T-helper 2 cell treated with Interferon-gamma antibody and Interleukin-4, amounts not matched to agents 100 ng/mL and 5 ng/mL, for 36 hours (primary cell): ENCODE measurements at regions not wholly inside any gene's neighbourhood (a gene's known extent, or its start where the extent isn't known, plus 50 kb on each side); places are given as distances from the start of the nearest gene placed in this dataset.
"Not testable (repeated sequence)": the region's sequence is repeated elsewhere in the genome, so short reads cannot be mapped to it uniquely, and the experiment has no call there.

Source experiments
- intact Hi-C: fragments of 100-400 bp; cut with micrococcal nuclease; formaldehyde crosslinking; loops from one replicate; pipeline ENCODE4 v1.15.1; 2023

- intact Hi-C loops, result no loop called here
Measured at GRCh38 chr9:86997156-86997555, 49.9 kb upstream of the GAS1 start.

- intact Hi-C loops, result no loop called here
Measured at GRCh38 chr9:86997951-86998350, 50.6 kb upstream of the GAS1 start.

DNA sequence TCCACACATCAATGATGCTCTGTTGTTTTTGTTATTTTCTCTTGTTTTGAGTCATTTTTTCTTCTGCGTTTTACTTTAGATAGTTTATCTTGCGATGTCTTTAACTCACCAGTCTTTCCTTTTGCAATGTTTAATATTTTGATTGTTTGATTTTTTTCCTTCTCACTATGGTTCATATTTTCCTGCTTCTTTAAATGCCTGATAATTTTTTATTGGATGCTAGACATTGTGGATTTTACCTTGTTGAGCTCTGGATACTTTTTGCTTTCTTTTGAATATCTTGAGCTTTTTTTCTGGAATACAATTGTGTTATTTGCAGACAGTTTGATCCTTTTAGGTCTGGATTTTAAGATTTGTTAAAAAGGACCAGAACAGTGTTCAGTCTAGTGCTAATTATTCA, 55.2 kb upstream of the GAS1 start:
- intact Hi-C loops, result no loop called here

- intact Hi-C loops, result no loop called here
Measured at GRCh38 chr9:87004016-87004415, 56.7 kb upstream of the GAS1 start.

DNA sequence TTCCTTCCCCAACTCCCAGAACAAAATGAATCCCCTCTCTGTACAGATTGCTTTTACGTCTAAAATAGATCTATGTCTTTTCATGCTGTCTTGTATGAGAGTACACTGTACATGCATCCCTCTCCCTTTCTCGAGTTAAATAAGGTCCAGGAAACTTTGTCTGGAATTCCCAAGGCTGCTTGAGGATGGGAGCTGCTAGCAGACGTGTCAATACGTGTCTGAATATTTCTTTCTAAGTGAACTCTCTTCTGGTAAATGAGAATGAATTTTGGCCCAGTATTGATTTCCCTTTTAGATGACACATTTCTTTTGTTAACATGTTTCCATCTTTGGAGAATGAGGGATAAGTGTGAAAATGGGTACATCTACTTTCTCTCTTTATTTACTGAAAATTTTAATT, 59.6 kb upstream of the GAS1 start:
- intact Hi-C loops, result no loop called here

DNA sequence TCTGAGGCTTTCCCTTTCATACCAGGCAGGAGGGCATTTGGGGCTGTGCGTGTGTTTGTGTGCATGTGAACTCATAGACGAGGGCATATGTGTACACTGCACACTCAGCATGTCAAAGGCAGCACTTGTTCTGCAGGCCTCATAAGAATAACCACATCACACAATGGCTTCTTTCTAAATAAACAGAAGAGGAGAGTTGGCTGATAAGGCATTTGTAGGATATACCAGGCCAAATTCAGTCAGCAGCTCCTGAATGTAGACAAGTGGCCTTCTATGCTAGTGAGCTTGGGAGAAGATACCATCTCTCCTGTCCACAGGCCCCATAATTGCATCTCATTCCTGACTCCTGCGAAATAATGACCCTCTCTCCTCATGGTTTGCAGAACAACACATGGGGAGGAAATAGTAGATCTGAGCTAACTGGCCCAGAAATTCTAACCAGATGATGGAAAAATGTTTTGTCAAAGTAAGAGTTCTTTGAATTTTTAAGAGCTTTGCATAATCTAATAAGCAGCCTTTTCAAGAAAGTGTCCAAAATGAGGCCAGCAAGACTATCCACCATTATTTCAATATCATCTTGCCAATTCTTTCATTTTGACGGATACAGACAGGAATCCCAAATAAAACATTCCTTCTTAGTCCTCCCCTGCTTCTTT, 60.5 kb upstream of the GAS1 start:
- intact Hi-C loops, result no loop called here

DNA sequence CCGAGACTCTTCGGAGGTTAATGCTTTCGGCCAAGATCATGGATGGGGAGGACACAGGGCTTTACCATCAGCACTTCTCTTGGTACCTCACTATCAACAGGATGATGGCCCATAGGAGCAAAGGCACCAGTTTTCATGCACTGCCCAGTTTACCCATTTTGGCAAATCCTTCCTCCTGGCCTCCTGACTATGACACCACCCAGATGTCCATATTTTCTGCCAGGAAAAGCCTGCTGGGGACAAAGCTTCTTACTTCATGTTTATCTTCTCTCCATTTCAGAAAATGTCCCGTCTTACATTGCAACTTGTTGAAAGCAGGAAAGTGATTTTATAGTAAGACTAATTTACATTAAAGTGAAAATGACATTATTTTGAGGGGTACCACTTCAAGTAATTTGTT, 61.4 kb upstream of the GAS1 start:
- intact Hi-C loops, result no loop called here

DNA sequence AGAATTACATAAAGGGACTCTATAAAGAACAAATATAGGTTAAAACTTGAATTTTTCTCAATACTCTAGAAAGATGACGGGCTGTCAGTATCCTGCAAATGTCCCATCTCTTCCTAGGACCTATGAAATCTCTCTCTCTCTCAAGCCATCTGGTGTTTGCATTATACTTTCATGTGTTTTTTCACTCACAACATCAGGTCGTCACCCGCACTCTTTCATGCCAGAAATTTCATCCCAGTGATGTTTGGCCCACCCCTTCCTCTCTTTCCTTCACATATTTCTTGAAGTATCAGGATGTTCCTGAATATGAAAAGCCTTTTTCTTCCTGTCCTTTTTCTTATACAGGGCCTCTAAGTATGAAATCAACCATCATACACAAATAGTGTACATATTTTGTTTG, 63.3 kb upstream of the GAS1 start:
- intact Hi-C loops, result no loop called here

DNA sequence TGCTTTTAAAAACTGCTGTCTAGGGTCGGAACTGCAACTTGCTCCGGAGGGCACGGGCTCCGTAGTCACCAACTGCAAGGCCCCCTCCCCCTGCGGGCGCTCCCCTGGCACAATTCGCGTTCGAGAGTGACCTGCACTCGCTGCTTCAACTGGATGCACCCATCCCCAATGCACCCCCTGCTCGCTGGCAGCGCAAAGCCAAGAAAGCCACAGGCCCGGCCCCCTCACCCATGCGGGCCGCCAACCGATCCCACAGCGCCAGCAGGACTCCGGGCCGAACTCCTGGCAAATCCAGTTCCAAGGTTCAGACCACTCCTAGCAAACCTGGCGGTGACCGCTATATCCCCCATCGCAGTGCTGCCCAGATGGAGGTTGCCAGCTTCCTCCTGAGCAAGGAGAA, 64.2 kb upstream of the GAS1 start:
- intact Hi-C loops, result no loop called here

DNA sequence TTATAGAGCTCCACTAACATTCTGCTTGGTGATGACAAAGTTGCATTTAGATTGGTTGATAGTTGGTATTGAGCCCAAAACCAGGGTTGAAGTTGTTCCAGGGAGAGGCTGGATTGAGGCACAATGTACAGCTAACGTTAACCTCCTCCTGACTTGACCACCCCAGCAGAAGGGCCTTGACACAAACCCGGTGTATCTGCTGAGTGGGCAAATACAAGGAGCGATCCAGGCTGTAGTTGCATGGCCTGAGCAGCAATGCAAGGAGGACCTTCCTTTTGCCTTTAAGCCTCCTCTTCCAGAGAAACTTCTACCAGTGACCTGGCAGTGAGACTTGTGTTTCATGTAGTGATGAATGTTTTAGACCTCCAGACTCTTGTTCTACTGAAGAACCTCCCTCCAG, 66.2 kb upstream of the GAS1 start:
- intact Hi-C loops, result no loop called here

- intact Hi-C loops, result no loop called here
Measured at GRCh38 chr9:87014436-87014835, 67.1 kb upstream of the GAS1 start.

DNA sequence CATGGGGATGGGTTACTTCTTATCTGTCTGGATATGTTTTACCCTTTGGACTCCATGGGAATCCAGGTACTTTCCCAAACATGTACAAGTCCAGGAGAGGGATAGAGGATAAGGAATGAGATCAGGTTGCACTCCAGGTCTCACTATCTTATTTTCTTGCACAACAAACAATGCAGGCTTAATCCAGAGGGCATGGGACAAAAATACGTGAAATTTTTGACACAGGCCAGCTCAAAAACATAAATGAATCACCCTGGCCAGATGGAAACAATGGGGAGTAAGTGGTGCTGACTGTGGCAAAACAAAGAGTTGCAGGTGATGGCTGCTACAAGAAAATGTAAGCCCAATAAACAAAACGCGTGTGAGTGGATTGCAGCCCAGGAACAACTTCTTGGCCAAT, 69.4 kb upstream of the GAS1 start:
- intact Hi-C loops, result no loop called here

DNA sequence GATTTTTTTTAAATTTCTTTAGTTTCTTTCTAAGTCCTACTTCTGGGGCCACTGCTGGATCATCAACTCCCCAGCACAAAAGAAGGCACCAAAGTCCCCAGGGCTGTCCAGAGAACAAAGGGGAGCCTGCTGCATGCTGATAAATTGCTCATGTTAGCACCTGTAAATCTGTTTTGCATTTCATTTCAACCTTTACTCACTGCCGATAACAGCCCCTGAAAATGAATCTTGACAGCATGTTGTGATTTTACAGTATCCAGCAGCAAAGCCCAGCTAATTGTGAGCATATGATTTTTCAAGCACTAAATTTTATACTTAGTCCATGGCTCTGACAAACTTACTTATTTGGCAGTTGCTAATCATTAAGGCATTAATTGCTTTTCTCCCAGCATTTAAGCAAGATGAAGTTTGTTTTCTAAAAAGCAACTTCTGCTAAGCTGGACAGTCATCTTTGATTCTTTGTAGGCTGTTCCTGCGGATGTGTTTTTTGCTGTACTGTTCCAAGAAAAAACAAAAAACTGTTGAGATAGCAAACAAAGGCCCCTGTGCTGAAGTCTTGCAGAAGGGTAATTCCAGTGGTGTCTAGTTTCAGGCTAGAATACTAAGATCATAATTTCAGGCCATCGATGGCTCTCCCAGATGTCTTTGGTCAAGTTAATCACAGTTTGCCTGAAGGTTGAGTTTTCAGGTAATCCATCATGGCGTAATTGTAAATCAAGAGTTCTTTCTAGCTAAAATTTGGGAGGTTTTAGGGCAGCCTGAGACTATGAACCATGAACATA, 73.1 kb upstream of the GAS1 start:
- intact Hi-C loops, result no loop called here

- intact Hi-C loops, result no loop called here
Measured at GRCh38 chr9:87022178-87022577, 74.9 kb upstream of the GAS1 start.

GRCh38 chr9:87026204-87026603, 78.9 kb upstream of the GAS1 start:
- intact Hi-C loops, result no loop called here

DNA sequence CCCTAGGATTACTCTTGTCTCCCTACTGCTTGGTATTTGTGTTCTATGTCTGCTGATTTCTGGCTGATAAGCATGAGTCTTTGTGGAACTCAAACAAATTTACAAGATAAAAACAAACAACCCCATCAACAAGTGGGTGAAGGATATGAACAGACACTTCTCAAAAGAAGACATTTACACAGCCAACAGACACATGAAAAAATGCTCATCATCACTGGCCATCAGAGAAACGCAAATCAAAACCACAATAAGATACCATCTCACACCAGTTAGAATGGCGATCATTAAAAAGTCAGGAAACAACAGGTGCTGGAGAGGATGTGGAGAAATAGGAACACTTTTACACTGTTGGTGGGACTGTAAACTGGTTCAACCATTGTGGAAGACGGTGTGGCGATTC, 81.5 kb upstream of the GAS1 start:
- intact Hi-C loops, result not testable (repeated sequence)

DNA sequence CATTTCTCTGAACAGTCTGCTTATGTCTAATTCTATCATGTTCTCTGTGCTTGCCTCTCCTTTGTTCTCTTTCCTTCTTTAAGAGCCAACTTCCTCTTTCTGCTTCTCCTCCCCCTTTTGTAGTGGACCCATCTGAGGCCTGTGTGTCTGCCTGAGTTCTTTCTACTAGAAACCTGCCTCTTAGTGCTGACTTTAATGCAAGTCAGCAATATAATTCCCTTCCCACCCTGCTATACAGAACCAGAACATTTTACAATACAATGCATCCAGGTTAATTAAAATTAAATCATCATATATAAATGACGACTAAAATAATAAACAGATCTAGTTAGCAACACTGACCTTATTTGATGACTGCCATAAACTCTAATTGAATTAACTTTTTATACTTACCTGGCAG, 82.6 kb upstream of the GAS1 start:
- intact Hi-C loops, result no loop called here

DNA sequence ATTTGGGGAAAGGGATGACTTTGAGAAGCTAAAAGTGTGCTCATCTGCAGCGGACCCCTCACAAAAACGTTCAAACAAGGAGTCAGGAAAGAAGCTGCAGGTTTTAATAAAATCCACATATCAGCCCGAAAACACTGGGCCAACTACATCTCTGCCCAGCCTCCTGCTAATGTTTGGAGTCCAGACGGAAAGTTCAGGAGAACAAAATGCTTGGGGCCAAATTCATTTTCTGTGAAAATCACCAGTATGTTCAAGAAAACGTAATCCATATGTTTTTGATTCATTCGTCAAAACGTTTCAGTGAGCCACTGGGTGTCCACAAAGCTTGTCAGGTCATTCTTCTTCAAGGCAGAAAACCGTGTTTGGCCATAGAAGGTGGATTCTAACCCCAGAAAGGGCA, 87.5 kb upstream of the GAS1 start:
- intact Hi-C loops, result no loop called here

DNA sequence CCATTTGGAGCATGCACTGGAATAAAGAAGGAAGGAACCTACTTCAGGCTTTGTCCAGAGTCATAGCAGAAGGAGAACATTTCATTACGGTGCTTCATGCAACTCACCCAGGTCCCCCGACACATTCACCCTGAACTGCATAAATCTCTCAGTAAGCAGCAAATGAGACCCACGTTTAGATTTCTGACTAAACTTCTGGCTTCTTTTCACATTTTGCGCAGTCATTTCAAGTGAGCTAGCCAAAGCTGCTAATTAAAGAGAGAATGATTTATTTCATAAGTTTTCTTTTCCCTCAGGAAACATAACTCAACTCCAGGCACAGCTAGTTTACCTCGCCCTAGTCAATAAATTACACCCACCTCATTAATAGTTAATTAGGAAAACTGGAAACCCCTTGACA, 88.6 kb upstream of the GAS1 start:
- intact Hi-C loops, result no loop called here

- intact Hi-C loops, result no loop called here
Measured at GRCh38 chr9:87036506-87036905, 89.2 kb upstream of the GAS1 start.

GRCh38 chr9:87039809-87040392, 92.6 kb upstream of the GAS1 start:
- intact Hi-C loops, result no loop called here

GRCh38 chr9:87040410-87041009, 93.2 kb upstream of the GAS1 start:
- intact Hi-C loops, result no loop called here
